Smooth muscle cell of the brain vasculature (primary cell): ENCODE measurements at regions not wholly inside any gene's neighbourhood (a gene's known extent, or its start where the extent isn't known, plus 50 kb on each side); places are given as distances from the start of the nearest gene placed in this dataset.
"Not testable (repeated sequence)": the region's sequence is repeated elsewhere in the genome, so short reads cannot be mapped to it uniquely, and the experiment has no call there.

Source experiments
- DNase-seq: peaks from one replicate; pipeline ENCODE4 v3.0.0-alpha.2; 2012; ENCODE audit warnings: low read depth, low spot score

GRCh38 chr5:163347671-163348070 lies 89.7 kb upstream of the CCNG1 start:
- peak; percentile 32 for DNase-seq

- DNase-seq: no peak
Measured at GRCh38 chr5:163350083-163350482, 87.3 kb upstream of the CCNG1 start.

- DNase-seq: no peak
Measured at GRCh38 chr5:163352531-163352930, 84.9 kb upstream of the CCNG1 start.

- DNase-seq: not testable (repeated sequence)
Measured at GRCh38 chr5:163355811-163356210, 81.6 kb upstream of the CCNG1 start.

GRCh38 chr5:163357636-163358035 lies 79.8 kb upstream of the CCNG1 start:
- no peak for DNase-seq

- DNase-seq: no peak
Measured at GRCh38 chr5:163360656-163361055, 76.7 kb upstream of the CCNG1 start.

GRCh38 chr5:163361450-163361849 lies 75.9 kb upstream of the CCNG1 start:
- DNase-seq: no peak

- no peak for DNase-seq
Measured at GRCh38 chr5:163362840-163363371, 74.5 kb upstream of the CCNG1 start.

GRCh38 chr5:163363389-163363788 lies 74.0 kb upstream of the CCNG1 start:
- DNase-seq: no peak

- no peak for DNase-seq
Measured at GRCh38 chr5:163366757-163367156, 70.6 kb upstream of the CCNG1 start.

- no peak for DNase-seq
Measured at GRCh38 chr5:163369776-163370385, 67.5 kb upstream of the CCNG1 start.

GRCh38 chr5:163373436-163374084 lies 63.8 kb upstream of the CCNG1 start:
- DNase-seq: no peak

GRCh38 chr5:163377982-163378381 lies 59.4 kb upstream of the CCNG1 start:
- DNase-seq: no peak

- peak; percentile 33 for DNase-seq
Measured at GRCh38 chr5:163379298-163380155, 57.9 kb upstream of the CCNG1 start.

GRCh38 chr5:163381832-163382231 lies 55.6 kb upstream of the CCNG1 start:
- DNase-seq: no peak

- no peak for DNase-seq
Measured at GRCh38 chr5:163383754-163384153, 53.6 kb upstream of the CCNG1 start.

GRCh38 chr5:163384669-163385068 lies 52.7 kb upstream of the CCNG1 start:
- no peak for DNase-seq

GRCh38 chr5:163385271-163385670 lies 52.1 kb upstream of the CCNG1 start:
- no peak for DNase-seq

- DNase-seq: no peak
Measured at GRCh38 chr5:163385824-163386223, 51.6 kb upstream of the CCNG1 start.

- no peak for DNase-seq
Measured at GRCh38 chr5:163386352-163386751, 51.0 kb upstream of the CCNG1 start.

- DNase-seq: no peak
Measured at GRCh38 chr5:163387589-163388343, 49.6 kb upstream of the CCNG1 start.
